Stimulated activated CD4-positive, alpha-beta T cell treated with anti-CD3 and anti-CD28 coated beads, Interleukin-2, amount 100 ng/mL, for 4 hours (primary cell): ENCODE measurements at regions not wholly inside any gene's neighbourhood (a gene's known extent, or its start where the extent isn't known, plus 50 kb on each side); places are given as distances from the start of the nearest gene placed in this dataset.

Experiments used
- DNase-seq: peaks from one replicate; pipeline ENCODE4 v3.0.0-alpha.2; 2020; ENCODE audit warnings: low read depth

DNA sequence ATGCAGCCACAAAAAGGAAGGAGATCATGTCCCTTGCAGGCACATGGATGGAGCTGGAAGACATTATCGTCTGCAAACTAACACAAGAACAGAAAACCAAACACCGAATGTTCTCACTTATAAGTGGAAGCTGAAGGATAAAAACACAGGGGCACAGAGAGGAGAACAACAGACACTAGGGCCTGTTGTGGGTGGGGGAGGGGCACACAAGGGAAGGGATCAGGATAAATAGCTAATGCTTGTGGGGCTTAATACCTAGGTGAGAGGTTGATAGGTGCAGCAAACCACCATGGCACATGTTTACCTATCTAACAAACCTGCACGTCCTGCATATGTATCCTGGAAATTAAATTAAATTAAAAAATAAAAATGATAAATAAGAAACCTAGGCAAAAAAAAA, 969.9 kb downstream of the TTLL7 start:
- no peak for DNase-seq

GRCh38 chr1:83028467-83028866, 970.5 kb downstream of the TTLL7 start:
- no peak for DNase-seq

DNA sequence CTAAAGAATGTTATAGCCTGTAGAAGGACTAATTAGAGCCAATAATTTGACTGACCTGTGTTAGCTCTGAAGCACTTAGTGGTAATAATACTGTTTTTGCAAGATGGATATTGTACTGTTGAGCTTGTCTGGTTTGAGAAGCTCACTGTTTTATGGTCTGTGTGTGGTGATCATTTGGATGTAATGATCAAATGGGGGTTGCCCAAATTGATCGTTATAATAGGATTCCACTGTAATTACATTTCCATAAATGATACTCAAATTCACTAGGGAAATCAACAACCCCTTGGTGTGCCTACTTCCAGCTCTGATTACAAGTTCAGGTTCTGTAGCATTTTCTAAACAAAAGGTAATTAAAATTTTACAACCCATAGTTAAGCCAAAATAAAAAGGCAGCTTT, 971.4 kb downstream of the TTLL7 start:
- DNase-seq: no peak

GRCh38 chr1:83026745-83027144, 972.2 kb downstream of the TTLL7 start:
- no peak for DNase-seq

DNA sequence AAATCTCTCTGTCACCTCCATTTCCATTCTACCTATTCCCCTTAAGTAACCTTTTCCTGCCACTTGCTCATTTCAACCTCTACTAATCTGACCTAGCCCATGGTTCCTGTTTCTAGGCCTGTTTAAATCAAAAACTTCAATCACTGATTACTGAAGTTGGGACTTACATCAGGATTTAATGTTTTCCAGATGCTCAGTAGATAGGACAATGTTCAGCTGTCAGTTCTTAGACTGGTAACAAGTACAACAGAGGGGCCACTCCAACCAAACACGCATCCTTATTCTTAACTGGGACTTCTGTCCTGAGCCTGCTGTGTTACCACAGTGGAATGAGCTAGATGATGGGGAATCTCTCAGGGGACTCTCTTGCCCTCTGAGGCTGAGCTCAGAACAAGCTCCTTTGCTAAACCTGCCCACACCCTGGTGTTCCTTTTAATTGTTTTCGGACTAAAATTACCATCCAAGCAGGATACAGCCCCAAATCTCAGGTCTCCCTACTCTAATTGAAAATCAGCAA, 974.6 kb downstream of the TTLL7 start:
- no peak for DNase-seq

DNA sequence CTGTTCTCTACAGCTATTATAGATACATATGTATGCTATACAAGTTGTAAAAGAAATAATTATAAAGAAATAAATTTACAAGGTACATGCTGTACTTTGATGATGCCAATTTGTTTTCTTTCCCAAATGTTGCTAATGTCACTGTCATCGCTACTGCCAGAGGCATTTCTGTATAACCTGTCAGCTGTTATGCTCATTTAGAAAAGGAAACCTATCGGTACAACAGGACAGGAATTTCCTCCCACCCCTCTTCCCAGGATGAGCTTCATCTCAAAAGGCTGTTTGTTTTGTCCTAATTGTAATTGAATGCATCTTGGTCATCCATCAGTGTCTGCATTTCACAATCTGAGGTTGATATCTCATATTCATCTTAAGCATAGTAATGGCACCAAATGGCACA, 975.7 kb downstream of the TTLL7 start:
- no peak for DNase-seq

DNA sequence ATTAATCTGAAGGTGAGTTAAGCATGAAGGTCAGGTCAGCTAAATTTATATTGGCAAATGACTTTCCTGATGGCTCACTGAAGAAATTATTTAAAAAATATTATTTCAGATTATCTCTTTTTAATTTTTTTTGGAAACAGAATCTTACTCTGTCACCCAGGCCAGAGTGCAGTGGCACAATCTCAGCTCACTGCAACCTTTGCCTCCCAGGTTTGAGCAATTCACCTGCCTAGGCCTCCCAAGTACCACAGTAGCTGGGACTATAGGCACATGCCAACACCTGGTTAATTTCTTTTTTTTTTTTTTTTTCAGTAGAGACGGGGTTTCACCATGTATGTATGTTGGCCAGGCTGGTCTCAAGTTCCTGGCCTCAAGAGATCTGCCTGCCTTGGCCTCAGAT, 976.7 kb downstream of the TTLL7 start:
- DNase-seq: no peak

- DNase-seq: no peak
These were observed 981.2 kb downstream of the TTLL7 start for GRCh38 chr1:83017701-83018100.

- DNase-seq: no peak
These were observed 981.7 kb downstream of the TTLL7 start for GRCh38 chr1:83017276-83017675.

- DNase-seq: no peak
These were observed 982.5 kb downstream of the TTLL7 start for GRCh38 chr1:83016354-83016849.

DNA sequence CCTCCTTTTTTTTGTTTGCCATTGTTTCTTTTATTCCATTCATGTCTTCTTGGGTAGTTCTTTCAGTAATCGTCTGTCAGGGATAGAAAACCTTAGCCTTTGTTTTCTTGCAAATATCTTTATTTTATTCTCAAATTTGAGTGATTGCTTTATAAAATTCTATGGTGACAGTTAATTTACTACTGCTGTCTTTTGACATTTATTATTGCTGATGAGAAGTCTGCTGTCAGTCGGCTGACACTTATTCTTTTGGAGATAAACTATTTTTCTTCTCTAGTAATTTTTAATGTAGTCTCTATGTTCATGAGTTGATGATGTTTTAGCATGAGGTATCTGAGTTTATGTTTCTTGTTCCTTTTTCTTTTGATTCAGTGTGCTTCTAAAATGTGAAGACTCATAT, 983.8 kb downstream of the TTLL7 start:
- DNase-seq: no peak

DNA sequence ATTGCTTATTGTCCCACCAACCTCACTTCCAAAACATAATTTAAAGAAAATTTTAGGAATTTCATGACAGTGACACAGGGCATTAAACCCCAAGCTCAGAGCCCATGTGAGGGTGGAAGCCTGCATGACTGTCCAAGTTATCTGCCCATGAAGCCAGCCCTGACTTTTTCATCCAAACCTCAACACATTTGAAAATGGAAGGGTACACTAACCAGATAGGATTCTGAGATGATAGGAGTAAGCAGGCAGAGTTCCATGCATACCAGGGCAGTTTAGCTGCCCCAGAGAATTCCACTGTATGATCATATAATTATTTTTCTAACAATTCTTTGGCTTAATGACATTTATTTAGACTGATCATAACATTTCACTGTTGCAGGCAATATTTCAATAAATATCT, 986.0 kb downstream of the TTLL7 start:
- no peak for DNase-seq

DNA sequence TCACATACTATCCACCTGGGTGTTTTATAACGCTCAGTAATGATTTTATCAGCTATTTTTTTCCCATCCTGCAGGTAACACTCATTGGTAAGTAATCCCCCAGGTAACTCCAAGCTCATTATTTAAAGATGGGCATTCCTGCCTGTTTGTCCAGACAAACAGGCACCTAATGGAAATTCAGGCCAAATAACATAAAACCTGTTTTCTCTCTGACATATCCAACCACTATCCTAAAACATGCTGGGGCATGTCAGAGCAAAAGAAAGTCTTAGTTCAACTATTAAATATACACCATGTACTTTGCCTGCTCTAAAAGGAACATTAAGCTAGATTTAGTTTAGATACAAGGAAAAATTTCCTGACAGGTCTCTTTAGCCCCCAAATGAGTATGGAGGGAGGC, 987.7 kb downstream of the TTLL7 start:
- no peak for DNase-seq

DNA sequence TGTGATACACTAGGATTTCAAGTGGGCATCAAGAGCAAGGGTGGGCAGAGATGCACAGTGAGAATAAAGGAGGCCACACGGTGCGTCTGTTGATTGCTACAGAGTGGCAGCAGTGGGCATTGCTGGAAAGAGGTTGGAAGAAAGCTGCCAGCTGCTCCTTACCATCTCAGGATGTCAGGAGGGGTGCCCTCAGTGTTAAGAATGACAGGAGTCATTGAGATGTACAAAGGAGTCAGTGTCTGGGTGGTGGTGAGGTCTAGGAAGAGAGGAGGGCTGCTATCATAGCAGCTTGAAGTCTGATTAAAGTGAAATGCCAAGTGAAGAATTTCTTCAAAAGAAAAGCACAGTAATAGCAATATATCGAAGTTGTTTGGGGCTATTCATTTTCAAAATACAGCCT, 992.7 kb downstream of the TTLL7 start:
- no peak for DNase-seq

DNA sequence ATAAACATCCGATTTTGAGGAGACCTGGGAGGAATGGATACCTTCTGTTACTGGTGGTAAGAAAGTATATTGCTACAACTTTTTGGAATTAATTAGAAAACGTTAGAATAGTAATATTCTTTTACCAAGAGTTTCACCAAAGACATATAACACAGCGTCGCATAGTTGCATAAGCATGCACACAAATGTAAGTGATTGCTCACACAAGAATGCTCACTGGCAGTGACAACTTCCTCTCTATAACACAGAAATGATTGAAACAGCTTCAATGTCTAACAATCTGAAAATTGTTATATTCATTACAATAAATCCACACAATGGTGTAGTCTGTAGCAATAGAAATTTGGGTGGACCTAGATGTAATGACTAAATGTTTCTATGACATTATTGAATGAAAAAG, 998.6 kb downstream of the TTLL7 start:
- DNase-seq: no peak

GRCh38 chr1:82995951-82996350, 1003.0 kb downstream of the TTLL7 start:
- no peak for DNase-seq

GRCh38 chr1:82994616-82995263, 1004.2 kb downstream of the TTLL7 start:
- no peak for DNase-seq

DNA sequence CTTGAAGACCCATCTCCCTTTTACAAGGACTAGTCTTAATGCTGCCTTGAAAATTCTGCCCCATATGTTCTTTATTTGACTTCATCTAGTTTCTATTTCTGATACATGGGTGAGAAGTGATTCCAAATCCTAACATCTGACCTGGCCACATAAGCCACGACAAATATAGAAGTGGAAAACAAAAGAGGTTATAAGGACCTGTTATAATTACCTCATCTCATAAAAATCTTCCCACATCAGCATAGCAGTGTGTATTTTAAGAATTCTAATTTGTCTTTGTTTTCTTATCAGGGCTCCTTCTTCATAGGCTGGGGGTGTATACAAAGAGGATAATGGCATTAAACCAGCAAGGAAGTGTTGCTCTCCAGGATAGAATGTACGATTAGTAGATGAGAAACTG, 1007.4 kb downstream of the TTLL7 start:
- no peak for DNase-seq

GRCh38 chr1:82979593-82980236, 1019.2 kb downstream of the TTLL7 start:
- DNase-seq: no peak

- no peak for DNase-seq
These were observed 1020.2 kb downstream of the TTLL7 start for GRCh38 chr1:82978461-82979324.

GRCh38 chr1:82972841-82973553, 1025.9 kb downstream of the TTLL7 start:
- no peak for DNase-seq

GRCh38 chr1:82969340-82969739, 1029.6 kb downstream of the TTLL7 start:
- DNase-seq: no peak
